GM21723 (cell line): ENCODE measurements at regions not wholly inside any gene's neighbourhood (a gene's known extent, or its start where the extent isn't known, plus 50 kb on each side); places are given as distances from the start of the nearest gene placed in this dataset.
"Not testable (repeated sequence)": the region's sequence is repeated elsewhere in the genome, so short reads cannot be mapped to it uniquely, and the experiment has no call there.

Source experiments
- ATAC-seq: cut with Tn5 transposase; IDR thresholded peaks from one replicate; pipeline ENCODE4 v1.9.1; 2021; ENCODE audit warnings: mild to moderate bottlenecking, moderate library complexity; ENCODE audit not compliant: unreplicated experiment

DNA sequence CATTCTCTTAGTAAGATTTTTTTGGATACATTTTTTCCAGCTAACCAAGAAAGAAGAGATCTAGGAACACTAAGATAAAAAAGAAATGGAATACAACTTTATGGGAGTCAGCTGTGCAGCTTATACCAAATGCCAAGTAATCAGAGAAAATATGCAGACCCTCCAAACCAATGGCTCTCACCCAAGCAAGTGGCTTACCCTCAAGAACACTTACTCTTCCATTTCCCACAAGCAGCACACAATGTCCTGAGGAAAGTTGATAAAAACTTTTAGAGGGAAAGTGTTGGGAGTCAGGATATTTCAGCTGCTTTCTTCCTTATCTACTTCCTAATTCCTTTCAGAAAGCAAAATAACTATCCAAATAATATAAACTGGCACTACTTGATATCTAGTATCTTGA is 631.8 kb downstream of the RWDD3 start:
- ATAC-seq = no peak

DNA sequence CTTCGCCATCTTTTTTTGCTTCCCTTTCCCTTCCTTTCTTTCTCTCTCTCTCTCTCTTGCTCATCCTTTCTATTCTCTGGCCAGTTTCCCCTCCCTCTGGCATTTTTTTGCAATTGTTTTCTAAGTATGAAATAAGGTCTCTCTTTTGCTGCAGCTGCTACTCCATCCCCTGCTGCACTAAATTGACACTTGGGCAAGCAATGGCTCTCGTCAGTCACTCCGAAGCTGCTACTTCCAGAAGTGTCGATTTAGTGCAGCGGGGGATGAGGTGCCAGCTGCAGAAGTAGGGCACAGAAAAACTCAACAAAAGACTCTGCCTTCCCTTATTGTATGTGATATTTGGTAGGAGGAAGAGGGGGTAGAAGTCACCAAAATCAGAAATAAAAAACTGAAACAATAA is 642.3 kb downstream of the RWDD3 start:
- no peak for ATAC-seq

GRCh38 chr1:95879498-95880050 is 645.6 kb downstream of the RWDD3 start:
- ATAC-seq = no peak

- no peak for ATAC-seq
These were observed 655.0 kb downstream of the RWDD3 start for GRCh38 chr1:95888941-95889390.

DNA sequence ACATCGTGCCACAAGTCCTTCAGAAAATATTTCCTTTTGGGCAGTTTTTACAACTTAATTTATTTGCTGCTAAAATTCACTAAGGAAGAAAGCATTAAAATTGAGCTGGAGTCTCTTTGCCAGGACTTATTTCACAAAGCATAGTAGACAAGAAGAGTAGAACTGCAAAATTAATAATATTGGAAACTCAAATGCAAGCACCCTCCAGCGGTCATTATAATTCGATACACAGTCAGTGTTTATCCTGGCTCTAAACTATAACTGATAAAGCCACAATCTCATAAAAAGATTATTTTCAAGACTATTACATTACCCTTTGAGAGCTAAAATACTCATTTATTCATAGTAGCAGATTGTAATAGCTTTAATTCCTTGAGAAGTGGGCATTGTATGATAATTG is 655.4 kb downstream of the RWDD3 start:
- ATAC-seq = no peak

DNA sequence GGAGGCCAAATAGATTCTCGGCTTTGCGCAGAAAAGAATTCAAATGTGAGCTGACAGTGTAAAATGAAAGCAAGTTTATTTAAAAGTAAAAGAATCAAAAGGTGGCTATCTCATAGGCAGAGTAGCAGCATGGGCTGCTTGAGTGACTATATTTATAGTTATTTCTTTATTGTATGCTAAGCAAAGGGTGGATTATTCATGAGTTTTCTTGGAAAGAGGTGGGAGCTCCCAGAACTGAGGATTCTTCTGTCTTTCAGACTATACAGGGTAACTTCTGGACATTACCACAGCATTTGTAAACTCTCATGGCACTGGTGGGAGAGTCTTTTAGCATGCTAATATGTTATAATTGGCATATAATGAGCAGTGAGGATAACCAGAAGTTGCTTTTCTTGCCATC is 659.9 kb downstream of the RWDD3 start:
- ATAC-seq = no peak

DNA sequence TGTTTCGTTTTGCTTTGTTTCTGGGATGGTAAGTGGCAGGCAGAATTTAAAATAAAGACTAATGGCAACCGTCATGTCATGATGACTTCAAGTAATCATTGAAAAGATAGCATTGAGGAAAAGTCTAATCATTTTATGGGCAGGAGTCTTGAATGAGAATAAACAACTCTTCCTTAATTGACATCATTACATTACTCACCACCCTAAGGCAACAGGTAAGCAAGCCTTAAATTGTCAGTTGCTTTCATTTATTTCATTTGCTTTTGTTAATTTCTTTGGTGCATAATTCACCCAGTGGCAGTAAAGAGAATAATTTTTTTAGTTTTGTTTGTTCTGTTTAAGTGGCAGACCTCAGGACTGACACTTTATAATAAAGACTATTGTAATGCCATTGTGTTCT is 669.0 kb downstream of the RWDD3 start:
- ATAC-seq = no peak

DNA sequence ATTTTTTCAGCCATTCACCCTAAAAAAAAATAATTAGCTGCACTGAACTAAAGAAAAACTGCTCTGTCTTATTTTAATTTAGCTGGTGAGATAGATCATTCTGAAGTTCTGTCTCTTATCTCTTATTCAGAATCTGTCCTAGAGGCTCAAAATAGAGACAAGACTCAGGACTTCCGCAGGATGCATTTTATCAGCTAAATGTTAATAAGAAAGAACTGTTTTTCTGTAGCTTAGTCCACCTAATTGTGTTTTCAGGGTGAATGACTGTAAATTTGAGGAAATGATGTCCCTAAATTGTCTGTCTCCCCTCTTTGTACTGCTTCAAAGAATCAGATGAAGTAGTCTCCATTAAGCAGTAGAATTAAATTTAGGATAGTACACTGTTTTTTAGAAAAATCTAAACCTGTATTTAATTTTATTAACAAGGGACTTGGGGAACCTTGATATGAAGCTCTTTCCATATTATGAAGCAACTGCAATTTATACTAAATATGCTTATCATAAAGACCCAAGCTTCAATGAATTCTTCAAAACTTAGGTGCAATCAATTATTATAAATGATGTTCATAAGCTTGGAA is 671.9 kb downstream of the RWDD3 start:
- ATAC-seq = no peak

- ATAC-seq = not testable (repeated sequence)
These were observed 677.7 kb downstream of the RWDD3 start for GRCh38 chr1:95911739-95912138.

- ATAC-seq = no peak
These were observed 682.6 kb downstream of the RWDD3 start for GRCh38 chr1:95916616-95917015.

DNA sequence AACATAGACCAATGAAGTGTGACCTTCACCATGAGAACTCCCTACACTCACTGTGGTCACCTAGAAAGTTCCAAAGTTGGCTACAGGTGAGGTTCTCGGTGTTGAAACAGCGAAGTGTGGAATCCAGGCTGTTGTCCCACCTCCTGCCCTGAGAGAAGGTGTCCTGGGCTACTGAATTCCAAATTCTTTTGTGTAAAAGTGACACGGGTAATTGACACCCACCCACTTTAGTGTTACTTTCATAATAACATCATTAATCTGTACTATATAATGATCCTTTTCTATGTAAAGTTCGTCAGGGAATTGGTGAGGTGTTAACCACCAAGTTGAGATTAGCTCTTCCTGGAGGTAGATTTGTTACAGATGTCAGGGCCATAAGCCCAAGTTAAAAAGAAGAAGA is 690.7 kb downstream of the RWDD3 start:
- ATAC-seq = no peak

- no peak for ATAC-seq
These were observed 692.3 kb downstream of the RWDD3 start for GRCh38 chr1:95926331-95926730.

DNA sequence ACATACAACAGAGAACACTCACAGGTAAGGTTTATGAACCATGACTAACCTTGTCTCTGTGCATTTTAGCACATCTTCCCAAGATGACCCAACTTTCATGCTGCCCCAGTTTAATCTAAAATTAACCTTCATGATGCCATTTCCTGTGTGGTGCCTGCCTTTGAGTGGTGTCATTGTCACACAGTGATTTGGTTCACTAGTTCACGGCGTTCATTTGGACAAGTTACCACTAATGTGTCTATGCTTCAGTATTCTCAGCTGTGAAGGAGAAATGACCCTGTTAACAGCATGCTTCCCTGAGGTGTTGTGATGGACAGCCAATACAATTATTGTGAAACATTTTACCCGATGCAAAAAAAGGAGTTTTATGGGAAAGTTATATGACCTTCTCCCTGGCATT is 693.1 kb downstream of the RWDD3 start:
- ATAC-seq = no peak

GRCh38 chr1:95935719-95936118 is 701.7 kb downstream of the RWDD3 start:
- no peak for ATAC-seq

DNA sequence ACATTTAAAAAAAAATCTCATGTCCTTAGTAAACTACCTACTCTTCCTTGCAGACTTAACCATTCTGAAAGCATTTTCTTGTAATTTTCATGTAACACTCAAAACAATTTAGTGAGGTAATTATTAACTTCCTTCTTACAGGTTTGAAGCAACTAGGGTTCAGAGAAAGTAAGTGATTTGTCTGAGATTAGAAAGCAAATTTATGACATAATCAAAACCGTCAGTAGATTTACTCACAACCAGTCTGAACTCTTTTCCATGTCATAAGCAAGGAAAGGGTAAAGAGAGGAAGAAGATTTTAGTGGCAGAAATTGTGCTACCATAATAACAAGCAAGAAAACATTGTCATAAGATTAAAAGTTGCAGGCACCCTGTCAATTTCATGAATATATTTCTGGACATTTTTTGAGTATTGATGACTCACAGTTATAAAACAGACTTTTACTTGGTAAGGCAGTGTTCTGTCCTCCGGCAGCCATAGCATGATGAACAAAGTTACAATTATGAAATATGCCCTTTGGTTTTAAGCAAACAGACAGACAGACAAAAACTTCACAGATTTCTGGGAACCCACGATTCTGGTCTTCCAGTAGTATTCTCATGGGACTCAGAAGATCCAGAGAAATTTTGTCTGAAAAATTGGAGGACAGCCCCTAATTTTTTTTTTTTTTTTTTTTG is 707.2 kb downstream of the RWDD3 start:
- no peak for ATAC-seq

- no peak for ATAC-seq
These were observed 714.0 kb downstream of the RWDD3 start for GRCh38 chr1:95948023-95948422.

GRCh38 chr1:95951371-95952102 is 717.5 kb downstream of the RWDD3 start:
- ATAC-seq = no peak

DNA sequence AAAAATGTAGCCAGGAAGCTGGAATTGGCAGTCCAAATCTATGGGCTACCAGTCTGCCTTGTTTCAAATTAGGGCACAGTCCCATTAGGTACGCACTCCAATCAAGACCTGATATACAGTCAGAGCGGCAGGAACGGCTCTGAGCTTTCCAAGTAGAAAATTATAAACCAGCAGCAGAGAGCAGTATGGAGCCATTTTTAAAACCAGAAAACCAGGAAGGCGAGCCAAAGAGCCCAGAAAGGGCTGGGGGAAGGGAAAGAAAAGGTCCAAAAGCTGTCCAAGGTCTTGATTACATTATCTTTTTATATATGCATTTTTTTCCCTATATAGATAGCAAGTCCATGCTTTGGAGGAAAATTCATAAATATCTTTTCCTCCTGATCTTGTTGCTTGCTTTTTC is 719.0 kb downstream of the RWDD3 start:
- no peak for ATAC-seq

GRCh38 chr1:95954585-95954984 is 720.6 kb downstream of the RWDD3 start:
- no peak for ATAC-seq

DNA sequence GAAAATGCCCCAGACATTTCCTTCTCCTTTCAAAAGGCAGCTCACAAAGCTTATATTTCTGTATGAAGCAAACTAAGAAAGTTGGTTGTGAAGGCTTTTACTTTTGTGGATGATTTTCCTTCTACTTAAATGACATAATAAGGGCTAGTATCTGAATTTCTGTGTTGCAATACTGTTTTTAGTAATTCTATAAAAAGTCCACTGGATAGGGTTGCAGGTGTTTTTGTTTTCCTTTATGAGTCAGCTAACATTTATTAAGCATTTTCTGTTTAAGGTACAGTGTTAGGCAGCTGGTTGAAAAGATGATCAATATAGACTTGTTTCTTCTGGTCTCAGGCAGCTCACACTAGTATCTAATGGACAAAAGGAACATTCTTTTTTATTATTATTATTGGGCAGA is 722.2 kb downstream of the RWDD3 start:
- no peak for ATAC-seq

DNA sequence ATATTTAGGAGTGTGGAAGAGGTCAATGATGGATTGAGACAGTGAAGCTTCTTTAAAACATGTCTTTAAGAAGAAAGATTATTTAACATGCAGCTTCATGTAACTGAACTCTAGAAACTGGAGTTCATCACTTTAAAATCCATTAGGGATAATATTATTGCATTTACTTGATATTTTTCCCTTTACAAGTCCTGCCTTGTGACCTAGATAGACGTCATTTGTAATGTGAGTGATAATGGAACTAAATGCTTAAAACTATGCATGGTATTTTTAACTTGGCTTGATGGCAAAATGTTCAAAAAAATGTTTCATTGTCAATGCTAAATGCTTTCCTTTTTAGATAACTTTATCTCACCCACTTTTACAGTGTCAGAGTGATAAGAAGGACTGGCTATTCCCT is 723.7 kb downstream of the RWDD3 start:
- ATAC-seq = no peak

DNA sequence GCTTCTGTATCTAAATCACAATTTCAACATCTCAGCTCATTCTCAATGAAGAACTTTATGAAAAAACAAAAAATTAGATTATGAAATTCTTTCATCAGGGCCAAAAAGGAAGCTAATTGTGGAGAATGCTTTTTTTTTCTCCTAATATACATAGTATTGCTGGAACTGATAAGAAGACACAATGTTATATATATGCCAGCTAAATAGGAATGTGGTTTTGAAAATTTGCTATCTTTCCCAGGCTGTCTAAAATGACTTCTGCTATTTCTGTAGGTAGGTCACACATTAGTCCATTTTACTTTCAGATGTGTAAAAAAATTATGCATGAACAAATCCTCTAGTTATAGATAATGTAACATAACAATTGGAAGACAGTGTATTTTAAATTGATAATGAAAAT is 732.9 kb downstream of the RWDD3 start:
- no peak for ATAC-seq
